Activated CD4-positive, alpha-beta T cell treated with anti-CD3 and anti-CD28 coated beads, Interleukin-2, amount 50 U/mL, for 48 hours (primary cell): ENCODE measurements at regions not wholly inside any gene's neighbourhood (a gene's known extent, or its start where the extent isn't known, plus 50 kb on each side); places are given as distances from the start of the nearest gene placed in this dataset.

Source experiments
- DNase-seq, 2 experiments: peaks; one replicate each; pipeline ENCODE4 v3.0.0-alpha.2; 2020

GRCh38 chr2:150971910-150972309 lies 289.8 kb downstream of the RBM43 start:
- DNase-seq, result no peak

DNA sequence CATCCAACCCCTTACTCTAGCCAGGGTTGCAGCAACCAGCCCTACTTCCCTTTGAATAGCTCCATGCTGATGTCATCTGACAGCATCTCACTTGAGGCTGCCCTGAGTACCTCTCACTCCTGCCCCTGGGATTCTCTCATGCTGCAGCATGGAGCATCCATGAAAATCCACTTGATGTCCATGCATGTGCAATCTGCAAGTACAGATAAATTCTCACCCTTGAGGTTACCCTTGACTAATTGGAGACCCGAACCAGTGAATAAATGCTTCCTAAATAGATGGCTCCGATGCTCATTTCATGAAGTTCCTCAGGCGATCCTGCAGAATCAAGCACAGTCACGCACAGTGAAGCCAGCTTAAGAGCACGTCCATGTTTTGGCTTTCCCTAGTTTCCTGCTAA lies 298.3 kb downstream of the RBM43 start:
- no peak for DNase-seq

GRCh38 chr2:150955231-150955630 lies 306.4 kb downstream of the RBM43 start:
- DNase-seq, result no peak

- no peak for DNase-seq
Measured at GRCh38 chr2:150946831-150947230, 314.8 kb downstream of the RBM43 start.

GRCh38 chr2:150944315-150944714 lies 317.3 kb downstream of the RBM43 start:
- DNase-seq, result no peak

DNA sequence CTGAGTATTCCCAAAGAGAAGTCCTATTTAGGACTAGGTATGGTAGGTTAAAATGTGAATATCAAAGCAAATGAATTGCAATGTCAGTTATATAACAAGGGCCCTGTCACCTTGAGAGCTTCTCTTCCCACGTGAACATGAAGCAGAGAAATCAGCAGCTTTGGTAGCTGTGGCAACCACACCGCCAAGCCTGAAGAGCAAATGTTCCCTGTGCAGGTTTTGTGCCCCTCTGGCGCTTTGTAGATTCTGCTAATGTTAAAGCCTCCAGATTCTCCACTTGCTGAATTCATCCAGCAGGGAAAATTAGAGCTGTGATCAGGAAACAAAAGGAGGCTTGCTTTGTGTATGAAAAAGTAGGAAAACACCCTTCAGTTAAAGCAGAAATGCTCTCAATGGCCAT lies 322.6 kb downstream of the RBM43 start:
- DNase-seq, result no peak

DNA sequence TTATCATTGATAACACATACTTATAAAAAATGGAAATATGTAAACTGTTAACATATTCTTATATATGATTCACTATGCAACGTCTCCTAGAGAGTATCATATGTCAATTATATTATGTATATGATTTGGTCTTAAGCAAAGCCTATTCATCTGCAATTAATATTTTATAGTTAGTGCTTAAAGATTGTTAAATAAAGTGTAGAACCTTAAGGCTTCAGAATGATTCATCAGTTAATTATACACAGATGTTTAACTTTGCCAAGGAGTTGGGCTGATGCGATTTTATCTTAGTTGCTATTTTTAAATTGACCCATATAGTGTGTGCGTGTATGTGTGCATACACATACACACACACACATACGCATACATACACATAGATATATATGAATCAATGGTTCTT lies 323.1 kb downstream of the RBM43 start:
- no peak for DNase-seq

DNA sequence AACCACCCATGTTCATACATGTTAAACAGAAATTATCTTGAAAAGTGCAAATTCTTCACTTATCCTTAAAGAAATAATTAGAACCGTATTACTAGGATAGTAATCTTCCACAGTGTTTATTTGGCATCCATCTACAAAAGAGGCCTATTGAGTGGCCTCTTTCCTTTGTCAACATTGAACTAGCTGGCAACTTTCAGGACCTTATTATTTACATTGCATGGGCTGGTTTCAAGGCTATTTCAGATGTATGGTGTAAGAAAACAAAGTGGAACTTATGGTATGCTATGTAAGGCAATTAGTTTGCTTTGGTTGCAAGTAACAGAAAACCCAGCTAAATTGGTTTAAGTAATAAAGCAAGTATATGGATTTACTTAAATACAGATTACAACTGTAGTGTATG lies 324.6 kb downstream of the RBM43 start:
- DNase-seq, result no peak

DNA sequence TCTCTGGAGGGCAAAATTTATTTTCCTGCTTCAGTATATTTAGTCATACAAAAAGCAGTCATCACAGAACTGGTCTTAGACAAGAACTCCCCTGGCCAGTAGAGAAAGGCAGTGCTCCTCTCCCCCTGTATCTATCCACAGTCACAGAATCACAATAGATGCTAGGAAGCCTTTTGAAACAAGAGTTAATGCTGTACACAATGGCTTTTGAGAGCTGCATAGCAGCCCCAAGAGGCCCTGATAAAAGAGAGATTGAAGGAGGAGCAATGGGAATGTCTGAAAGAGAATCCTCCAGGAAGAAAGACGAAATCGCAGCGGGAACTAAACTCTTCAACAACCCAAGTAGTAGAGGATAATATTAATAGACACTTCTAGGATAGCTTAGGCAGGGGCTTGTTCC lies 330.2 kb downstream of the RBM43 start:
- no peak for DNase-seq

DNA sequence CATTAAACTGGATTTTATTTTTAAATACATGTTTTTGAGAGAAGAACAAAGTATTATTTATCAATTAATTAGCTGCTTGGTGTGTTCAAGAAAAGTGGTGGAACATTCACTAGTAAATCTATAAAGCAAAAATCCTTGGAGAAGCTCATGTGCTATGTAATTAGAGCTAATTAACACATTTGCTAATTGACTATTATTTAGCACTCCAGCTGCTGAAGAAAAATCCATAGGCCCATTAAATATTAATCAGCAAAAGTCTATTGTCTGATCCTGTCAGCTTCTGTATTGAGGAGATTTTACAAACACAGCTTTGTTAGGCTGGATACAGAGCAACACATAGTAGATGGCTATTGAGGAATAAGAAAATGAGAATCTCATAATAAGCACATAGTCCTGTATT lies 336.1 kb downstream of the RBM43 start:
- no peak for DNase-seq

- no peak for DNase-seq
Measured at GRCh38 chr2:150924878-150925277, 336.8 kb downstream of the RBM43 start.

DNA sequence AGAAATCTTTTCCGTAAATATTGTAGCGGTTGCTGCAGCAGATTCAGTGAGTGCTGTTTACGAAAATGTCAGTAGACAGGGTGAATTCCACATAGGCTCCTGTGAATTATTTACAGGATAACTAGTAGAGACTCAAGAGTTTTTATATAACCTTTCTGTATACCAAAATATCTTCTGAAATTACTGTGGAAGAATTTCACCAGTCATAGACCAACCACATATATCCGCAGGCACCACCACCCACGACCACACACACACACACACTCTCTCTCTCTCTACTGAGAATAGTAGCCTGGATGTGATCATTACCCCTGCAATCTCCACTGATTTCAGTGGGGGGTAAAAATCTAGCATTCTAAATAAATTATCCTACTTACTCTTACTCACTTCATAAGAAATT lies 341.8 kb downstream of the RBM43 start:
- no peak for DNase-seq

DNA sequence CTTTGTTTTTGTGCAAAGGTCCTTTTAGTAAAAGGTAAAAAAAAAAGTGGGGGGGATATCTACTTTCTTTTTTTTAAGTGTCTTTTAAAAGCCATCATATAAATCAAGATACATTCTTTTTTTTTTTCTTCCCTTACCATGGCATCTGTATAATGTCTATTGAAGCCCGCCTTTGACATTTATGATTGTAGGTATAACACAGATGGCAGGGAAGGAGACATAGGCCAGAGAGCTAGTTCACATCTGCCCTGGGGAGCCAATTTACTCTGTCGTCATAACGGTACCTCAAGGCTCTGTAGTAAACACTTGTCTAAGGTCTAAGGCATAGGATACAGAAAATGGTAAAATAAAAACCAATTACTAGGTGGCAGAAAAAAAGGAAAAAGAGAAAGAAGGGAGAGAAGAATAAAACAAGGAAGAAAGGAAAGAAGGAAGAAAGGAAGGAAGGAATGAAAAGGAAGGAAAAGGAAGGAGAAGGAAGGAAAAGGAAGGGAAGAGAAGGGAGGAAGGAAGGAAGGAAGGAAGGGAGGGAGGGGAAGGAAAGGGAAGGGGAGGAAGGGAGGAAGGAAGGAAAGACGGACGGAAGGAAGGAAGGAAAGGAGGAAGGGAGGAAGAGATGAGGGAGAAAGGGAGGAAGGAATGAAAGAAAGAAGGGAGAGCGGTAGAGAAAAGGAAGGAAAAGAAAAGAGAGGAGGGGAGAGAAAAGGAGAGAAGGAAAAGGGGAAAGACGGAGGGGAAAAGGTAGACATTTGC lies 343.5 kb downstream of the RBM43 start:
- DNase-seq, result no peak

GRCh38 chr2:150916467-150917396 lies 344.9 kb downstream of the RBM43 start:
- DNase-seq, result no peak

- no peak for DNase-seq
Measured at GRCh38 chr2:150911766-150912280, 349.8 kb downstream of the RBM43 start.

- no peak for DNase-seq
Measured at GRCh38 chr2:150909613-150910012, 352.1 kb downstream of the RBM43 start.

GRCh38 chr2:150909090-150909489 lies 352.6 kb downstream of the RBM43 start:
- no peak for DNase-seq

DNA sequence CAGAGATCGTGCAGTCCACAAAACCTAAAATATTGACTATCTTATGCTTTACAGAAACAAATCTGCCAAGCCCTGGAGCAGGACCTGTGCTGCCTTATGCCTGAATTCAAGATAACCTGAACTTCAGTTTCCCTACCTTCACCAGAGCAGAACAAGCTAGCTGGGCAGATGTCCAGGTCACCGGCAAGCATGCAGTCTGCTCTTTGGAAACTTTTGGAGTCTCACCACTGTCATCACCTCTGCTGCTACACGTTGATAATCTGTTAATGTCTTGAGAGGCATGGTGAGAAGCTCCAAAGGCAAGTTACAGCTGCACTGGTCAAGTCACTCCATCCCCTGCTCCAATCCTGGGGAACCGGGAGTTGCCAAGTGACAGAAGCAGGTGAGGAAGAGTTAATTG lies 354.2 kb downstream of the RBM43 start:
- DNase-seq, result no peak

DNA sequence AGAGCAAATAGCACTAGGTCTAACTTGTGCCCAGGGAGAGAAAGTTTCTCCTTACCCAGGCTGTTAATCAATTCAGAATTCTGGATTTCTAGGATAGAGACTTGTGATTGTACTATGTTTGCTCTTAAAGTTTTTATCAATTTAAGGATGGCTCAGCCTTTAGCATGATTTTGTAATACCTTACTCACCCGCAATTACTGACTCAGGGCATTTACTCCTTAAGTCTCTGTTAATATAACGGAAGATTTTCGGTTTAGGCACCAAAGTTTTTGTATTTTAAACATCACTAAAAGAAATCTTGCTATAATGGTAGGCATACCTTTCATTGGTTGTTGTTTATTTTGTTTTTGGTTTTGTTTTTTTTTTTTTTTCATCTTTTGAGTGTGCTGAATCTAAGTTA lies 358.2 kb downstream of the RBM43 start:
- no peak for DNase-seq

GRCh38 chr2:150903055-150903454 lies 358.6 kb downstream of the RBM43 start:
- no peak for DNase-seq

- no peak for DNase-seq
Measured at GRCh38 chr2:150900913-150901312, 360.8 kb downstream of the RBM43 start.

- no peak for DNase-seq
Measured at GRCh38 chr2:150895968-150896367, 365.7 kb downstream of the RBM43 start.

DNA sequence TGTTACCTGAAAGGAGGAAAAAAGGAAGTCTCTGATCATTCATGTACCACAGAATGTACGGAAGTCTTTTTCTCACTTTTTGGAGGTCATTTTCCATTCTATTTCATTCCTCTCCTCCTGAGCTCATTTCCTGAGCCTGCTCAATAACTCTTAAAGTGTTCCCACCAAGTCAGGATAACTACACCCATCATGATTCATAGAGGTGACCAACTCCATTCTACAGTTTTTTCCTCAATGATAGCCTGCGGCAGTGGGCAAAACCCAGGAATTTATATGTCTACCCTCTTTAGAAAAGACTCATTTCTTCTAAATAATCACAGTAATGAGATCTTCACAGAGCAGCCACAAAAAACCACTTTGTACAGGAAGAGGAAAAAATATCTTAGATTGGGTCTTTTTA lies 372.5 kb downstream of the RBM43 start:
- DNase-seq, result no peak

DNA sequence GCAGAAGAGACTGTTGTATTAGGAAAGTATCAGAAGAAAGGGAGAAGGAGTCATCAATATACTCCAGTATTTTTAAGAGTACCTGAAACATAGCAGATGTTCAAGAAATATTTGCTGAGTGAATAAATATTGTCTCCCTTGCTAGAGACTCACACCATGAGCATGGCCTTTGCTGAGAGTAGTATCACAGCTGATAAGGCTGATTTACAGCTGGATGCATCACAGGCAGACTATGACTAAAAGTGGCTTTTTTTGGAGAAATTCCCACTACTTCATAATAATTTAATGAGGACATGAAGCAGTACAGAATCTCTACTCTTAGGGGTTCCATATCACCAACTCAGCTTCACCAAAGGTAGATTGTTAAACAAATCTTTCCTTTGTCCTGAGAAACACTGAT lies 373.3 kb downstream of the RBM43 start:
- no peak for DNase-seq
